GM12878 (cell line): ENCODE measurements at regions not wholly inside any gene's neighbourhood (a gene's known extent, or its start where the extent isn't known, plus 50 kb on each side); places are given as distances from the start of the nearest gene placed in this dataset.

Experiments used
- BRCA1 ChIP-seq: IDR thresholded peaks from 2 replicates; pipeline ENCODE4 v1.6.1; 2011; ENCODE audit warnings: low read depth, low read length, improper control_type of control experiment
- EP300 ChIP-seq, 2 experiments: fragments of 150-350 bp in 1 of 2; IDR thresholded peaks; 2 replicates each; pipeline ENCODE4 v1.6.1; 2011 to 2012; ENCODE audit warnings: low read depth in 2 of 2, low read length in 2 of 2, borderline replicate concordance in 1 of 2, improper control_type of control experiment in 1 of 2, inconsistent platforms in 1 of 2; ENCODE audit not compliant: control insufficient read depth in 1 of 2
- EZH2 ChIP-seq: IDR thresholded peaks from 2 replicates; pipeline ENCODE4 v1.6.1; 2012; ENCODE audit warnings: low read depth, mild to moderate bottlenecking, control low read depth, inconsistent platforms, low read length, borderline replicate concordance; ENCODE audit not compliant: control insufficient read depth
- PKNOX1 ChIP-seq: fragments of 450-650 bp; IDR thresholded peaks from 2 replicates; pipeline ENCODE4 v1.6.1; 2016; ENCODE audit warnings: mild to moderate bottlenecking
- POLR2AphosphoS2 ChIP-seq: IDR thresholded peaks from 2 replicates; pipeline ENCODE4 v1.6.1; 2011; ENCODE audit warnings: low read depth, mild to moderate bottlenecking, low read length, improper control_type of control experiment, moderate library complexity
- RCOR1 ChIP-seq: conservative IDR thresholded peaks from 2 replicates; pipeline ENCODE4 v1.6.1; 2012; ENCODE audit warnings: low read depth, low read length, improper control_type of control experiment

GRCh38 chr2:8579485-8580085, 102.3 kb upstream of the ID2 start:
- TF ChIP-seq RCOR1 (no peak), EZH2 (no peak), BRCA1 (no peak), POLR2AphosphoS2 (no peak), EP300 (IDR thresholded peaks at IDR 0.05; ENCODE audit: borderline replicate concordance in 1 of 2, control insufficient read depth in 1 of 2, low read depth in 2 of 2, low read length in 2 of 2) (no peak), PKNOX1 (no peak)
